Ovary (tissue), 3 donors: ENCODE measurements at regions not wholly inside any gene's neighbourhood (a gene's known extent, or its start where the extent isn't known, plus 50 kb on each side); places are given as distances from the start of the nearest gene placed in this dataset.
"Not testable (repeated sequence)": the region's sequence is repeated elsewhere in the genome, so short reads cannot be mapped to it uniquely, and the experiment has no call there.

Source experiments
- POLR2A ChIP-seq: fragments of 450-650 bp; IDR thresholded peaks from one replicate; pipeline ENCODE4 v1.6.1; 2017; ENCODE audit warnings: antibody characterized with exemption, mild to moderate bottlenecking, moderate library complexity
- TF ChIP-seq, protein P1 (sequence below), 3 donors: fragments of 450-650 bp in 2 of 3; fragments of 200-600 bp in 1 of 3; IDR thresholded peaks; one replicate each; pipeline versions ENCODE4 v1.5.1 to v1.8.0; 2016 to 2022; ENCODE audit warnings: antibody characterized with exemption in 3 of 3, mild to moderate bottlenecking in 1 of 3
- donor health status: DM: no; HTN: no; CAD: no.

DNA sequence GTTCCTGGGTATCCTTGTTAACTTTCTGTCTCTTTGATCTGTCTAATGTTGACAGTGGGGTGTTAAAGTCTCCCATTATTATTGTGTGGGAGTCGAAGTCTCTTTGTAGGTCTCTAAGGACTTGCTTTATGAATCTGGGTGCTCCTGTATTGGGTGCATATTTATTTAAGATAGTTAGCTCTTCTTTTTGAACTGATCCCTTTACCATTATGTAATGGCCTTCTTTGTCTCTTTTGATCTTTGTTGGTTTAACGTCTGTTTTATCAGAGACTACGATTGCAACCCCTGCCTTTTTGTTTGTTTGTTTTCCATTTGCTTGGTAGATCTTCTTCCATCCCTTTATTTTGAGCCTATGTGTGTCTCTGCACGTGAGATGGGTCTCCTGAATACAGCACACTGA is 612.4 kb upstream of the GBE1 start:
- TF ChIP-seq, protein P1, sequence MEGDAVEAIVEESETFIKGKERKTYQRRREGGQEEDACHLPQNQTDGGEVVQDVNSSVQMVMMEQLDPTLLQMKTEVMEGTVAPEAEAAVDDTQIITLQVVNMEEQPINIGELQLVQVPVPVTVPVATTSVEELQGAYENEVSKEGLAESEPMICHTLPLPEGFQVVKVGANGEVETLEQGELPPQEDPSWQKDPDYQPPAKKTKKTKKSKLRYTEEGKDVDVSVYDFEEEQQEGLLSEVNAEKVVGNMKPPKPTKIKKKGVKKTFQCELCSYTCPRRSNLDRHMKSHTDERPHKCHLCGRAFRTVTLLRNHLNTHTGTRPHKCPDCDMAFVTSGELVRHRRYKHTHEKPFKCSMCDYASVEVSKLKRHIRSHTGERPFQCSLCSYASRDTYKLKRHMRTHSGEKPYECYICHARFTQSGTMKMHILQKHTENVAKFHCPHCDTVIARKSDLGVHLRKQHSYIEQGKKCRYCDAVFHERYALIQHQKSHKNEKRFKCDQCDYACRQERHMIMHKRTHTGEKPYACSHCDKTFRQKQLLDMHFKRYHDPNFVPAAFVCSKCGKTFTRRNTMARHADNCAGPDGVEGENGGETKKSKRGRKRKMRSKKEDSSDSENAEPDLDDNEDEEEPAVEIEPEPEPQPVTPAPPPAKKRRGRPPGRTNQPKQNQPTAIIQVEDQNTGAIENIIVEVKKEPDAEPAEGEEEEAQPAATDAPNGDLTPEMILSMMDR (IDR thresholded peaks at IDR 0.05) = not testable (repeated sequence)
- not testable (repeated sequence) for TF ChIP-seq POLR2A
